Mesendoderm (in vitro differentiated cells): ENCODE measurements at regions not wholly inside any gene's neighbourhood (a gene's known extent, or its start where the extent isn't known, plus 50 kb on each side); places are given as distances from the start of the nearest gene placed in this dataset.

Experiments
- DNase-seq: peaks from one replicate; pipeline ENCODE4 v3.0.0; 2013
- H2AK5ac ChIP-seq: 2 replicates; pipeline ENCODE4 v1.6.1; 2013; ENCODE audit warnings: low read length, inconsistent platforms
- H2BK120ac ChIP-seq: 2 replicates; pipeline ENCODE4 v1.6.1; 2013; ENCODE audit warnings: low read depth, mild to moderate bottlenecking, low read length, moderate library complexity, mixed read lengths
- H2BK15ac ChIP-seq: replicated peaks from 2 replicates; pipeline ENCODE4 v1.6.1; 2013; ENCODE audit warnings: low read depth, mild to moderate bottlenecking, moderate library complexity
- H2BK5ac ChIP-seq: 2 replicates; pipeline ENCODE4 v1.6.1; 2013; ENCODE audit warnings: low read length, inconsistent platforms
- H3K18ac ChIP-seq: 2 replicates; pipeline ENCODE4 v1.6.1; 2013; ENCODE audit warnings: mild to moderate bottlenecking, low read length, mixed read lengths
- H3K23ac ChIP-seq: one replicate; pipeline ENCODE4 v1.6.1; 2013; ENCODE audit warnings: low read length
- H3K27ac ChIP-seq: 2 replicates; pipeline ENCODE4 v1.5.1; 2013; ENCODE audit warnings: low read depth, mild to moderate bottlenecking, inconsistent platforms, low read length, moderate library complexity
- H3K27me3 ChIP-seq: 2 replicates; pipeline ENCODE4 v1.6.1; 2013; ENCODE audit warnings: low read length, control low read depth, mild to moderate bottlenecking, inconsistent platforms; ENCODE audit not compliant: insufficient read depth, poor library complexity
- H3K36me3 ChIP-seq: 2 replicates; pipeline ENCODE4 v1.6.1; 2013; ENCODE audit warnings: low read length, inconsistent platforms; ENCODE audit not compliant: control insufficient read depth, insufficient read depth
- H3K4ac ChIP-seq: one replicate; pipeline ENCODE4 v1.6.1; 2013; ENCODE audit warnings: low read depth, mild to moderate bottlenecking, low read length, moderate library complexity
- H3K4me1 ChIP-seq: 2 replicates; pipeline ENCODE4 v1.6.1; 2013; ENCODE audit warnings: low read depth, low read length, inconsistent platforms; ENCODE audit not compliant: control insufficient read depth
- H3K4me2 ChIP-seq: 2 replicates; pipeline ENCODE4 v1.6.1; 2013; ENCODE audit warnings: low read length
- H3K4me3 ChIP-seq: 2 replicates; pipeline ENCODE4 v1.5.1; 2013; ENCODE audit warnings: mild to moderate bottlenecking, low read length
- H3K56ac ChIP-seq: one replicate; pipeline ENCODE4 v1.6.1; 2013; ENCODE audit warnings: low read length
- H3K79me1 ChIP-seq: 2 replicates; pipeline ENCODE4 v1.6.1; 2013; ENCODE audit warnings: low read length, inconsistent platforms
- H3K79me2 ChIP-seq: 2 replicates; pipeline ENCODE4 v1.6.1; 2013; ENCODE audit warnings: mild to moderate bottlenecking, low read length; ENCODE audit not compliant: control insufficient read depth, insufficient read depth
- H3K9ac ChIP-seq: 2 replicates; pipeline ENCODE4 v1.6.1; 2013; ENCODE audit warnings: low read length, inconsistent platforms
- H4K5ac ChIP-seq: one replicate; pipeline ENCODE4 v1.6.1; 2013; ENCODE audit warnings: low read length
- H4K8ac ChIP-seq: one replicate; pipeline ENCODE4 v1.6.1; 2013; ENCODE audit warnings: low read depth, mild to moderate bottlenecking, control low read depth, low read length, moderate library complexity
- WGBS: extraction: QIAGEN DNeasy Blood & Tissue Kit; methylation state at CpG from one replicate; pipeline ENCODE4 v1.1.7; 2013; ENCODE audit warnings: low lambda C conversion rate, missing lambda C conversion rate; ENCODE audit not compliant: insufficient coverage; ENCODE audit errors: extremely low coverage; 5-methylcytosine and 5-hydroxymethylcytosine counted together

DNA sequence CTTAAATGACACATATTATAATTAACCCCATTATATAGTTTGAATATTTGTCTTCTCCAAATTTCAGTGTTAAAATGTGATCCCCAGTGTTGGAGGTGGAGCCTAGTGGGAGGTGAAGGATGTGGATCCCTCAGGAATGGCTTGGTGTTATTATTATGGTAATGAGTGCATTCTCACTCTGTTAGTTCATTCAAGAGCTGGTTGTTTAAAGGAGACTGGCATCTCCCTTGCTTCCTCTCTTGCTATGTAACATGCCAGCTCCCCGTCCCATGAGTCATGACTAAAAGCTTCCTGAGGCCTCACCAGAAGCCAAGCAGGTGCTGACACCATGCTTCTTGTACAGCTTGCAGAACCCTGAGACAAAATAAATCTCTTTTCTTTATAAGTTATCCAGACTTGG lies 1612.7 kb downstream of the AMY1C start:
- Histone ChIP-seq H3K79me1 (no peaks in the 10 kb centered on the region), H3K36me3 (no peaks in the 10 kb centered on the region), H3K56ac (no peak overlapping the region), H2BK5ac (no peak overlapping the region), H4K8ac (no peak overlapping the region), H4K5ac (no peak overlapping the region), H3K79me2 (no peaks in the 10 kb centered on the region), H3K27ac (no peak overlapping the region), H2BK15ac (no peak overlapping the region), H3K4me2 (no peak overlapping the region), H2AK5ac (no peak overlapping the region), H3K27me3 (no peaks in the 10 kb centered on the region), H3K4ac (no peak overlapping the region), H2BK120ac (no peak overlapping the region), H3K18ac (no peak overlapping the region), H3K4me3 (no peak overlapping the region), H3K4me1 (no peaks in the 10 kb centered on the region), H3K23ac (no peak overlapping the region), H3K9ac (no peak overlapping the region)
- no CpG with 5 or more reads among the region's 1 CpG for WGBS
- peak; percentile 39 for DNase-seq

DNA sequence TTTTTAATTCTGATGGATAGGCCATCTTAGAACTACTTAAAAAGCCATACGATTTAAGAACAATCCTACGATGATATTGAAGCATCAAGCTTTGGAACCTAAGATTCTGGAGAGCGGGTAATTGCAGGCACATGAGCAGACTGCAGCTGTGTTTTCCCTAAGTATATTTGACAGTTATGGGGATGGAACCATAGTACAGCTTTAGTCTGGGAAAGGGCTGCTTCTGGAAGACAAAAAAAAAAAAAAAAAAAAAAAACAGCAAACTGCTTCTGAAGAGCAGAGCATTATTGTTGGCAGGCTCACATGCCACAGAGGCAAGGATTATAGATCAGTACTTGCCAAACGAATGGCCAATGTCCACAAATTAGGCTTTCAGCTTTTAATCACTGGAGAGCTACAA lies 1618.7 kb downstream of the AMY1C start:
- Histone ChIP-seq H3K56ac (no peak overlapping the region), H3K4me1 (no peaks in the 10 kb centered on the region), H3K79me2 (no peaks in the 10 kb centered on the region), H4K5ac (no peak overlapping the region), H2BK5ac (no peak overlapping the region), H3K23ac (no peak overlapping the region), H2BK15ac (no peak overlapping the region), H2BK120ac (no peak overlapping the region), H2AK5ac (no peak overlapping the region), H4K8ac (no peak overlapping the region), H3K36me3 (no peaks in the 10 kb centered on the region), H3K4me3 (no peak overlapping the region), H3K27ac (no peak overlapping the region), H3K4me2 (no peak overlapping the region), H3K18ac (no peak overlapping the region), H3K27me3 (no peaks in the 10 kb centered on the region), H3K79me1 (no peaks in the 10 kb centered on the region), H3K9ac (no peak overlapping the region), H3K4ac (no peak overlapping the region)
- DNase-seq, result no peak
- WGBS, result no CpG with 5 or more reads among the region's 4 CpGs

DNA sequence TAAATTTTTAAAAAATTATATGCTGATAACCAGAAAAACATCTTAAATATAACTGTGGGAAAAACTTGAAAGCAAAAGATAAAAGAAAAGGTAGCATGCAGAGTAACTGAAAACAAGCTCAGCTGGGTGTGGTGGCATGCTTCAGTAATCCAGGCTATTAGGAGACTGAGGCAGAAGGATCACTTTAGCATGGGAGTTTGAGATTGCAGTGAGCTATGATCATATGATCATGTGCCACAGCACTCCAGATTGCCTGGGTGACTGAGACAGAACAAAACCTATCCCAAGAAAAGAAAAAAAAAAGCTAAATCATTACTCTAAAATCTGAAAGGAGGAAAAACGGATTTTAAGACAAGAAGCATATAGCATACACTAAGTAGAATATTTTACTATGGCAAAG lies 1624.0 kb downstream of the AMY1C start:
- Histone ChIP-seq H3K4ac (no peak overlapping the region), H3K4me2 (no peak overlapping the region), H3K79me1 (no peaks in the 10 kb centered on the region), H3K27me3 (no peaks in the 10 kb centered on the region), H3K79me2 (no peaks in the 10 kb centered on the region), H3K36me3 (no peaks in the 10 kb centered on the region), H3K4me1 (no peaks in the 10 kb centered on the region), H2BK15ac (no peak overlapping the region), H3K4me3 (no peak overlapping the region), H4K8ac (no peak overlapping the region), H3K23ac (no peak overlapping the region), H3K9ac (no peak overlapping the region), H2AK5ac (no peak overlapping the region), H2BK120ac (no peak overlapping the region), H2BK5ac (no peak overlapping the region), H3K56ac (no peak overlapping the region), H3K18ac (no peak overlapping the region), H3K27ac (no peak overlapping the region), H4K5ac (no peak overlapping the region)
- DNase-seq, result no peak
- no CpG with 5 or more reads among the region's 1 CpG for WGBS

DNA sequence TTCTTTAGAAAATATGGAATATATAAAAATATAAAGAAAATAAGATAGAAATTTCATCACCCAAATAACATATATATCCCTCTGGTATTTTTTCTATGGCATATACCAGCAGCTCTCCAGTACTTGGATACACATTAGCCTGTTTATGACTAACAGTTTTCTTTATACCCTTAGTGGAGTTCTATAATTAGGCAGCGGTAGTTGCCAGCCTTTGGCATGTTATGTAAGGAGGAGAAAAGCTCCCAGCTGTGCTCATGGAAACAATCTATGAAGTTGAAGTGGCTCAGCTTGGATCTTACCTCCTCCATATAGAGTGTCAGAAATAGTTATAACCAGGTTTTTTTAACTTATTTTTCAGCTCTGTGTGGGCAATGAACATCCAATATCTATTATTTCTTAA lies 1636.8 kb downstream of the AMY1C start:
- no peak overlapping the region for H2BK15ac ChIP-seq
- no peak overlapping the region for H3K4me3 ChIP-seq
- H3K27me3 ChIP-seq, result no peaks in the 10 kb centered on the region
- H3K79me1 ChIP-seq, result no peaks in the 10 kb centered on the region
- no peak overlapping the region for H3K4me2 ChIP-seq
- H2BK120ac ChIP-seq, result no peak overlapping the region
- H3K23ac ChIP-seq, result no peak overlapping the region
- DNase-seq, result no peak
- no peak overlapping the region for H2AK5ac ChIP-seq
- no peak overlapping the region for H4K8ac ChIP-seq
- no peak overlapping the region for H4K5ac ChIP-seq
- H3K56ac ChIP-seq, result no peak overlapping the region
- H3K4ac ChIP-seq, result no peak overlapping the region
- no peak overlapping the region for H3K27ac ChIP-seq
- H2BK5ac ChIP-seq, result no peak overlapping the region
- no peak overlapping the region for H3K9ac ChIP-seq
- H3K4me1 ChIP-seq, result no peaks in the 10 kb centered on the region
- H3K18ac ChIP-seq, result no peak overlapping the region
- H3K36me3 ChIP-seq, result no peaks in the 10 kb centered on the region
- no peaks in the 10 kb centered on the region for H3K79me2 ChIP-seq
- no CpG with 5 or more reads among the region's 1 CpG for WGBS

DNA sequence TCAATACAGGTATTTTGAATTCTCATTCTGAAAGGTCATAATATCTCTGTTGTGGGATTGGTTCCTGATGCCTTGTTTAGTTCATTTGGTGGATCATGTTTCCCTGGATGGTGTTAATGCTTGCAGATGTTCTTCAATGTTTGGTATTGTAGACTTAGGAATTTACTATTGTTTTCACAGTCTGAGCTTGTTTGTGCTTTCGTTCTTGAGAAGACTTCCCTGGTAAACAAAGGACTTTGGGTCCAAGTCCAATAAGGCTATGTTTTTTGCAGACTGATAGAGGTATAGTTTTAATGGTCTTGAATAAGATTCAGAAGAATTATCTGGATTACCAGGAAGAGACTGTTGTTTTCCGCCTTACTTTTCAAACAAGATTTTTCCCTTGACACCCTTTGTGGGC lies 1646.3 kb downstream of the AMY1C start:
- Histone ChIP-seq H3K9ac (no peak overlapping the region), H3K4me1 (no peaks in the 10 kb centered on the region), H2BK120ac (no peak overlapping the region), H3K4me3 (no peak overlapping the region), H2AK5ac (no peak overlapping the region), H4K8ac (no peak overlapping the region), H3K27me3 (no peaks in the 10 kb centered on the region), H3K18ac (no peak overlapping the region), H4K5ac (no peak overlapping the region), H3K79me1 (no peaks in the 10 kb centered on the region), H3K27ac (no peak overlapping the region), H2BK15ac (no peak overlapping the region), H3K4ac (no peak overlapping the region), H3K23ac (no peak overlapping the region), H3K79me2 (no peaks in the 10 kb centered on the region), H2BK5ac (no peak overlapping the region), H3K4me2 (no peak overlapping the region), H3K56ac (no peak overlapping the region), H3K36me3 (no peaks in the 10 kb centered on the region)
- DNase-seq, result no peak
- no CpG with 5 or more reads among the region's 2 CpGs for WGBS

DNA sequence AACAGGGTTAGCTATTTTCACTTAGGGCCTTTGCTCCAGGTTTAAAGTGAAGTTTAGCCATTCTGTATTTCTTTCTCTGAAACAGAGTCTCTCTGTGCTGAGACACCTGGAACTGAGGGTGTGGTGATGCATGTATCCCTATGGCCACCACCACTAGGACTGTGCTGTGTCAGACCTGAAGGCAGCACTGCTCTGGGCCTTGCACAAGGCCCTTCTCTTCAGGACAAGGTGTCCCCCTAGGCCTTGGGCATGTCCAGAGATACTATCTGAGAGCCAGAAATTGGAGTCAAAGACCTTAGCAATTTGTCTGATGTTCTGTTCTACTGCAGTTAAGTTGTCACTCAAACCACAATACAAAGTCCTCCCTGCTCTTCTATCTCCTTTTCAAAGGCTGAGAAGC lies 1649.2 kb downstream of the AMY1C start:
- no peaks in the 10 kb centered on the region for H3K27me3 ChIP-seq
- H4K8ac ChIP-seq, result no peak overlapping the region
- no peak overlapping the region for H3K27ac ChIP-seq
- no peaks in the 10 kb centered on the region for H3K79me2 ChIP-seq
- H3K9ac ChIP-seq, result no peak overlapping the region
- H3K4me2 ChIP-seq, result no peak overlapping the region
- DNase-seq, result no peak
- H2AK5ac ChIP-seq, result no peak overlapping the region
- H2BK5ac ChIP-seq, result no peak overlapping the region
- H2BK15ac ChIP-seq, result no peak overlapping the region
- no peaks in the 10 kb centered on the region for H3K79me1 ChIP-seq
- no peak overlapping the region for H3K23ac ChIP-seq
- no peak overlapping the region for H4K5ac ChIP-seq
- H3K36me3 ChIP-seq, result no peaks in the 10 kb centered on the region
- no peak overlapping the region for H2BK120ac ChIP-seq
- no peak overlapping the region for H3K18ac ChIP-seq
- H3K4me1 ChIP-seq, result no peaks in the 10 kb centered on the region
- no peak overlapping the region for H3K4ac ChIP-seq
- no peak overlapping the region for H3K4me3 ChIP-seq
- H3K56ac ChIP-seq, result no peak overlapping the region
